ENCODE measurements at regions not wholly inside any gene's neighbourhood (a gene's known extent, or its start where the extent isn't known, plus 50 kb on each side); places are given as distances from the start of the nearest gene placed in this dataset.

- no peak overlapping the region for H3K9ac ChIP-seq (ENCODE audit: control insufficient read depth, insufficient read depth, low read length)
- no peak overlapping the region for H2AFZ ChIP-seq (ENCODE audit: control insufficient read depth, low read depth, low read length)
- DNase-seq (ENCODE audit: low read depth, low spot score), result no peak
- SMC1A ChIA-PET (ENCODE audit: uncharacterized antibody, unreplicated experiment), result no interaction called here
- FAIRE-seq, result no peak
- in situ Hi-C loops (cut with MboI) (no loop called here), intact Hi-C loops (cut with micrococcal nuclease; ENCODE audit: unreplicated experiment) (no loop called here)
- no peaks in the 10 kb centered on the region for H3K27me3 ChIP-seq (replicated peaks in 1 of 2; ENCODE audit: control insufficient read depth in 2 of 2, insufficient read depth in 2 of 2, low read length in 1 of 2)
- no peaks in the 10 kb centered on the region for H3K4me1 ChIP-seq (ENCODE audit: control insufficient read depth, insufficient read depth, low read length)
- 12% methylated on average over 3 of the region's 3 CpGs for WGBS (ENCODE audit: insufficient coverage, insufficient replicate concordance, low lambda C conversion rate, missing lambda C conversion rate)
- no peak overlapping the region for H3K4me3 ChIP-seq
- H3K4me2 ChIP-seq (ENCODE audit: control insufficient read depth, insufficient read depth), result no peak overlapping the region
- H3K36me3 ChIP-seq (ENCODE audit: control insufficient read depth in 2 of 2, insufficient read depth in 2 of 2, low read length in 1 of 2), result no peaks in the 10 kb centered on the region
- no peaks in the 10 kb centered on the region for H3K79me2 ChIP-seq (ENCODE audit: control insufficient read depth, insufficient read depth, low read length)
- no peak overlapping the region for H3K27ac ChIP-seq (ENCODE audit: control insufficient read depth, insufficient read depth)
- no peaks in the 10 kb centered on the region for H4K20me1 ChIP-seq (ENCODE audit: control insufficient read depth, insufficient read depth)
- POLR2A ChIA-PET, result no interaction called here
- ATAC-seq, result no peak
- no peaks in the 10 kb centered on the region for H3K9me3 ChIP-seq (replicated peaks; ENCODE audit: control insufficient read depth, insufficient read depth, low read length)
- no TSS peak for BruUV-seq (replicated peaks)
- RAD21 ChIA-PET (ENCODE audit: unreplicated experiment), result no interaction called here
- TF ChIP-seq STAT3 (IDR thresholded peaks at IDR 0.05; ENCODE audit: low read depth, low read length) (no peak), MTA2 (IDR thresholded peaks at IDR 0.05; ENCODE audit: low read depth) (no peak), ATF7 (IDR thresholded peaks at IDR 0.05; ENCODE audit: low read depth) (no peak), NFYB (IDR thresholded peaks at IDR 0.05; ENCODE audit: insufficient read depth, low read depth, low read length) (no peak)
- CTCF ChIA-PET, result interaction anchor here (1.6 kb wide), 1 partner anchor 9 kb away, joined by 3 read pairs; no protein-coding TSS in a partner anchor
Measured at GRCh38 chr4:127007305-127007704, 625.5 kb upstream of the INTU start.

GRCh38 chr4:127012549-127012948, 620.2 kb upstream of the INTU start:
- no peak for ATAC-seq
- Histone ChIP-seq H3K36me3 (ENCODE audit: control insufficient read depth in 2 of 2, insufficient read depth in 2 of 2, low read length in 1 of 2) (no peaks in the 10 kb centered on the region), H3K27ac (ENCODE audit: control insufficient read depth, insufficient read depth) (no peak overlapping the region), H3K27me3 (replicated peaks in 1 of 2; ENCODE audit: control insufficient read depth in 2 of 2, insufficient read depth in 2 of 2, low read length in 1 of 2) (no peaks in the 10 kb centered on the region), H3K9me3 (replicated peaks; ENCODE audit: control insufficient read depth, insufficient read depth, low read length) (no peaks in the 10 kb centered on the region), H3K4me1 (ENCODE audit: control insufficient read depth, insufficient read depth, low read length) (no peaks in the 10 kb centered on the region), H4K20me1 (ENCODE audit: control insufficient read depth, insufficient read depth) (no peaks in the 10 kb centered on the region), H3K4me3 (no peak overlapping the region), H3K9ac (ENCODE audit: control insufficient read depth, insufficient read depth, low read length) (no peak overlapping the region), H3K79me2 (ENCODE audit: control insufficient read depth, insufficient read depth, low read length) (no peaks in the 10 kb centered on the region), H2AFZ (ENCODE audit: control insufficient read depth, low read depth, low read length) (no peak overlapping the region), H3K4me2 (ENCODE audit: control insufficient read depth, insufficient read depth) (no peak overlapping the region)
- no peak for DNase-seq (ENCODE audit: low read depth, low spot score)
- CTCF ChIA-PET, result interaction anchor here (0.6 kb wide), 1 partner anchor 1107 kb away, joined by 3 read pairs; no protein-coding TSS in a partner anchor
- no peak for FAIRE-seq
- POLR2A ChIA-PET, result no interaction called here
- intact Hi-C loops (cut with micrococcal nuclease; ENCODE audit: unreplicated experiment) (no loop called here), in situ Hi-C loops (cut with MboI) (no loop called here)
- BruUV-seq (replicated peaks), result no TSS peak
- RAD21 ChIA-PET (ENCODE audit: unreplicated experiment), result no interaction called here
- SMC1A ChIA-PET (ENCODE audit: uncharacterized antibody, unreplicated experiment), result no interaction called here
- no peak for TF ChIP-seq E2F8 (IDR thresholded peaks at IDR 0.05; ENCODE audit: low read depth, partially characterized antibody)
- no peak for TF ChIP-seq ZNF592 (IDR thresholded peaks at IDR 0.05)
- TF ChIP-seq STAT3 (IDR thresholded peaks at IDR 0.05; ENCODE audit: low read depth, low read length), result no peak
- no peak for TF ChIP-seq GATAD2B (conservative IDR thresholded peaks at IDR 0.05; ENCODE audit: low read depth)
- TF ChIP-seq NFXL1 (IDR thresholded peaks at IDR 0.05; ENCODE audit: borderline replicate concordance), result no peak
- no peak for TF ChIP-seq RB1 (IDR thresholded peaks at IDR 0.05; ENCODE audit: borderline replicate concordance)
- no peak for TF ChIP-seq HCFC1 (IDR thresholded peaks at IDR 0.05; ENCODE audit: low read length)
- TF ChIP-seq FOXK2 (IDR thresholded peaks at IDR 0.05), result no peak
- TF ChIP-seq RELA (IDR thresholded peaks at IDR 0.05; ENCODE audit: borderline replicate concordance, partially characterized antibody), result no peak
- TF ChIP-seq JUND (IDR thresholded peaks at IDR 0.05; ENCODE audit: low read depth, low read length), result no peak
